Parathyroid adenoma (tissue), 2 donors: ENCODE measurements at regions not wholly inside any gene's neighbourhood (a gene's known extent, or its start where the extent isn't known, plus 50 kb on each side); places are given as distances from the start of the nearest gene placed in this dataset.

Experiments
- H2AFZ ChIP-seq: fragments of 300-600 bp; sonication (generic); one replicate; pipeline ENCODE4 v1.7.0; 2017; ENCODE audit warnings: antibody characterized with exemption, mild to moderate bottlenecking
- H3K27ac ChIP-seq: fragments of 300-600 bp; sonication (generic); one replicate; pipeline ENCODE4 v1.7.0; 2017
- H3K27me3 ChIP-seq: fragments of 300-600 bp; sonication (generic); one replicate; pipeline ENCODE4 v1.7.0; 2017; ENCODE audit warnings: low read length; ENCODE audit not compliant: control insufficient read depth, insufficient read depth
- H3K36me3 ChIP-seq: fragments of 300-600 bp; sonication (generic); one replicate; pipeline ENCODE4 v1.7.0; 2017; ENCODE audit warnings: low read length; ENCODE audit not compliant: control insufficient read depth, insufficient read depth
- H3K4me1 ChIP-seq: fragments of 300-600 bp; sonication (generic); one replicate; pipeline ENCODE4 v1.7.0; 2017; ENCODE audit warnings: control low read depth
- H3K4me2 ChIP-seq: fragments of 300-600 bp; sonication (generic); one replicate; pipeline ENCODE4 v1.7.0; 2017; ENCODE audit warnings: low read length
- H3K4me3 ChIP-seq: fragments of 300-600 bp; sonication (generic); one replicate; pipeline ENCODE4 v1.7.0; 2017; ENCODE audit warnings: low read depth, low read length
- H3K79me2 ChIP-seq: fragments of 300-600 bp; sonication (generic); one replicate; pipeline ENCODE4 v1.7.0; 2017; ENCODE audit warnings: control low read depth
- H3K9ac ChIP-seq: fragments of 300-600 bp; sonication (generic); one replicate; pipeline ENCODE4 v1.7.0; 2017; ENCODE audit warnings: mild to moderate bottlenecking
- H3K9me3 ChIP-seq: fragments of 300-600 bp; sonication (generic); one replicate; pipeline ENCODE4 v1.7.0; 2017; ENCODE audit warnings: low read length; ENCODE audit not compliant: control insufficient read depth
- TF ChIP-seq, protein P1 (sequence below): fragments of 300-600 bp; sonication (generic); IDR thresholded peaks from one replicate; pipeline ENCODE4 v1.7.0; 2017; ENCODE audit warnings: antibody characterized with exemption, mild to moderate bottlenecking
- donor health status: primary hyperparathyroidism.

DNA sequence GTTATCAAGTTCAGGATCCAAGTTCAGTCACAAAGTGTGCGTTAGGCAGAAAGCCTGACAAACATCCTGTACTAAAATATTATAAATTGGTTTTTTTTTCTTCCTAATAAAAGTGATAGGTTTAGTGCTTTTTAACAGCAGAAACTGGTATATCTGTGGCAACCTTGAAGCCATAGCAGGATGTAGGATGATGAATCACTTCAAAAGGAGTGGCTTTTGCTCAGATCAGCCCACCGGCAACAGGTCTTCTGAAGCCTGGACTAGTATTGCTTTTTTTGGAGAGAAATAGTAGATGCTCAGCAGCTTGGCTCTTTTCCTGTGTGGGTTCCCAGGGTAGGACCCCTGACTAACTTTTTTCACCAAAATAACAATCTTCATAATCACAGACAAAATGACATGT is 190.8 kb downstream of the EPM2A start:
- Histone ChIP-seq H3K27ac (no peak overlapping the region), H3K79me2 (no peaks in the 10 kb centered on the region), H3K4me1 (no peaks in the 10 kb centered on the region), H3K4me2 (no peak overlapping the region), H3K4me3 (no peak overlapping the region), H2AFZ (no peak overlapping the region), H3K9me3 (no peaks in the 10 kb centered on the region), H3K9ac (no peak overlapping the region), H3K27me3 (no peaks in the 10 kb centered on the region), H3K36me3 (no peaks in the 10 kb centered on the region)
- TF ChIP-seq, protein P1, sequence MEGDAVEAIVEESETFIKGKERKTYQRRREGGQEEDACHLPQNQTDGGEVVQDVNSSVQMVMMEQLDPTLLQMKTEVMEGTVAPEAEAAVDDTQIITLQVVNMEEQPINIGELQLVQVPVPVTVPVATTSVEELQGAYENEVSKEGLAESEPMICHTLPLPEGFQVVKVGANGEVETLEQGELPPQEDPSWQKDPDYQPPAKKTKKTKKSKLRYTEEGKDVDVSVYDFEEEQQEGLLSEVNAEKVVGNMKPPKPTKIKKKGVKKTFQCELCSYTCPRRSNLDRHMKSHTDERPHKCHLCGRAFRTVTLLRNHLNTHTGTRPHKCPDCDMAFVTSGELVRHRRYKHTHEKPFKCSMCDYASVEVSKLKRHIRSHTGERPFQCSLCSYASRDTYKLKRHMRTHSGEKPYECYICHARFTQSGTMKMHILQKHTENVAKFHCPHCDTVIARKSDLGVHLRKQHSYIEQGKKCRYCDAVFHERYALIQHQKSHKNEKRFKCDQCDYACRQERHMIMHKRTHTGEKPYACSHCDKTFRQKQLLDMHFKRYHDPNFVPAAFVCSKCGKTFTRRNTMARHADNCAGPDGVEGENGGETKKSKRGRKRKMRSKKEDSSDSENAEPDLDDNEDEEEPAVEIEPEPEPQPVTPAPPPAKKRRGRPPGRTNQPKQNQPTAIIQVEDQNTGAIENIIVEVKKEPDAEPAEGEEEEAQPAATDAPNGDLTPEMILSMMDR, result no peak

DNA sequence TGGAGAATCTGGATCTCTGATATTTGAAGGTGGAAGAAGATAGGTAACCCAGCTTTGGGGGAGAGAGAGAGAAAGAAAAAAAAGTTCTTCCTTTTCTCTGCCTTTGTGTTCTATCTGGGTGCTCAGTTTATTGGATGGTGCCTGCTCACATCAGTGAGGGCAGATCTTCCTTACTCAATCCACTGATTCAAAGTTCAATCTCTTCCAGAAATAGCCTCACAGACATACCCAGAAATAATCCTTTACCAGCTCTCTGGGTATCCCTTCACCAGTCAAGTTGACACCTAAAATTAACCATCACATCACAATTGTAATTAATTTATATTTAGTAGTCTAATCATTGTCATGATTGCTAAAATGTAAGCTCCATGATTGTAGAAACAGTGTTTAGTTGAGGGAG is 189.1 kb downstream of the EPM2A start:
- no peaks in the 10 kb centered on the region for H3K36me3 ChIP-seq
- TF ChIP-seq, protein P1, result no peak
- no peaks in the 10 kb centered on the region for H3K27me3 ChIP-seq
- no peaks in the 10 kb centered on the region for H3K9me3 ChIP-seq
- H3K4me2 ChIP-seq, result no peak overlapping the region
- H2AFZ ChIP-seq, result no peak overlapping the region
- H3K4me3 ChIP-seq, result no peak overlapping the region
- no peak overlapping the region for H3K27ac ChIP-seq
- H3K79me2 ChIP-seq, result no peaks in the 10 kb centered on the region
- no peak overlapping the region for H3K9ac ChIP-seq
- H3K4me1 ChIP-seq, result no peaks in the 10 kb centered on the region

DNA sequence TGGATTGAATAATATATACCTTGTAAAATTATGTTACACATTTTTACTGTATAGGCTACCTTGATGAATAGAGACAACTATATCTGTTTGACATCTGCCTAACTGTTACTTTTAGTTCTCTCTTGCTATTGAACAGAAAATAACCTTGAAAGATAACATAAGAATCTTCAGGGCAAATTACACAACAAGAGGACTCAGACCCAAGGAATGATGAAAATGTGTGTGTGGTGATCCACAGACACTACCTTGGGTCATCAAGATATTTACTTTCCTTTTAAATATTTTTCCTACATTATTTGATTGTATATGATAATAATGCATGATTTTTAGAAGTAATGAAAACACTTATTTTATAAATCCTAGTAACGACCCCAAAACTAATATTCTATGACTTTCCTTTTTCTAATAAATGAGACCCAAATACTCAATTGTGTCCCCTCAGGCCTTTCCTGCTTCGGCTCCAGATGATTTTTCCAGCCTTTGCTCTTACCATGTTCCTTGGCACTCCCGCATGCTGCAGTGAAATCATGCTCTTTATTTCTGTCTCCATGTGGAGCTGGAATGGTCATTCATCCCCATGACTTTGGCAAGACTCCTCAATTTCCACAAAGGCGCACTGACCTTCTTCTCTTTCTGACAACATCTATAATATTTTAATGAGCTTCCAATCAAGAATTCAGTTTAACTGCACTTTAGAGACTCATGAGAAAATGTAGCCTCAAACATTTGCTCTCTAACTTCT is 187.6 kb downstream of the EPM2A start:
- Histone ChIP-seq H3K79me2 (no peaks in the 10 kb centered on the region), H3K27me3 (no peaks in the 10 kb centered on the region), H3K9me3 (no peaks in the 10 kb centered on the region), H3K9ac (no peak overlapping the region), H3K36me3 (no peaks in the 10 kb centered on the region), H2AFZ (no peak overlapping the region), H3K4me1 (no peaks in the 10 kb centered on the region), H3K27ac (no peak overlapping the region), H3K4me3 (no peak overlapping the region), H3K4me2 (no peak overlapping the region)
- TF ChIP-seq, protein P1, result no peak

DNA sequence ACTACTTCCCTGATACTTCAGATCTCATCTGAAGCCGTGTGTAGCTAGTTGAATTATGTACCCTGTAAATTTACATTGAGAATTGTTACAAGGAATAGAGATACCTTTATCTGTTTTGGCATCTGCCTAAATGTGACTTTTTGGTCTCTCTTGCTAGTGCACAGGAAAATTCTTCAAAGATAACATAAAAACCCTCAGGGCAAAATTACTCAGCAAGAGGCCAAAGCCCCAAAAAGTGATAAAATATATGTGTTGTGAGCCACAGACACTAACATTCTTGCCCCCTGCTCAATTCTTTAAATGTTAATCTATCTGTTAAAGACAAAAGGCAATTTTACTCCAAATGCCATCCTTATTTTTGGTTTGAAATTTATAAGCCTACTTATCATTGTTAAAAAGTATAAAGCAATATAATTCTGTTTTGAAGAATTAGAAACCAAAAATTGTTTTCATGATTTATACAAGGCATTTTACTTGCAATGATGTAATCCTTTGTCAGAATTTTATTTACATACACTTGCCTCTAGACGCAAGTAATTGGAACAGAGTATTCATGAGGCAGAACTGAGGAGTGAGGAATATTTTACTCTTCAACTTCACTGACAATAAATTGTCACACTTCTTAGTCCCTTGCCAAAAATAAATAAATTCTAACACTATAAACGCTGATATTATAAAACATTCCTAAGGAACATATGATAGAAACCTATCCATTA is 186.2 kb downstream of the EPM2A start:
- Histone ChIP-seq H3K36me3 (no peaks in the 10 kb centered on the region), H3K9ac (no peak overlapping the region), H2AFZ (no peak overlapping the region), H3K27ac (no peak overlapping the region), H3K4me1 (no peaks in the 10 kb centered on the region), H3K79me2 (no peaks in the 10 kb centered on the region), H3K27me3 (no peaks in the 10 kb centered on the region), H3K4me3 (no peak overlapping the region), H3K9me3 (no peaks in the 10 kb centered on the region), H3K4me2 (no peak overlapping the region)
- TF ChIP-seq, protein P1, result no peak

DNA sequence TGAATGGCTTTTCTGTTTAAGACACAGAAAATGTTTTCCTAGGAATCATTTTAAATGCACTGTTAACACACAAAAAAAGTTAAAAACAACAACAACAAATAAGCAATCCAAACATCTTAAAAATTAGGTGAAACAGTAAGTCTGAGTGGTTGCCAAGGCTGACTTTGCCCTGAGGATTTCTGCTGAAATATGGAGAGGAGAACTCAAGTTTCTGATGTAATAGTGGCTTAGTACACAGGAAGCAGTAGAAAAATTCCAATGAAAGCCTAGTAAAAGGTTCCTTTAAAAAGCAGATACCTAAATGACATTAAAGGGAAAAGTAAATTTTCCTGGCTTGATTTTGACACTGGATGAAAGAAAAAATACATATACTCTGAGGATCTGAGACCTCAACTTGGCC is 184.2 kb downstream of the EPM2A start:
- H3K4me2 ChIP-seq, result no peak overlapping the region
- no peaks in the 10 kb centered on the region for H3K4me1 ChIP-seq
- no peaks in the 10 kb centered on the region for H3K36me3 ChIP-seq
- no peaks in the 10 kb centered on the region for H3K27me3 ChIP-seq
- no peak overlapping the region for H3K27ac ChIP-seq
- H2AFZ ChIP-seq, result no peak overlapping the region
- H3K9ac ChIP-seq, result no peak overlapping the region
- H3K79me2 ChIP-seq, result no peaks in the 10 kb centered on the region
- no peak overlapping the region for H3K4me3 ChIP-seq
- H3K9me3 ChIP-seq, result no peaks in the 10 kb centered on the region
- TF ChIP-seq, protein P1, result no peak
